ENCODE measurements at regions not wholly inside any gene's neighbourhood (a gene's known extent, or its start where the extent isn't known, plus 50 kb on each side); places are given as distances from the start of the nearest gene placed in this dataset. TPM values are rescaled to one million over a fixed set of nuclear protein-coding genes. Genes with fewer than 3 reads are reported as not detected.

DNA sequence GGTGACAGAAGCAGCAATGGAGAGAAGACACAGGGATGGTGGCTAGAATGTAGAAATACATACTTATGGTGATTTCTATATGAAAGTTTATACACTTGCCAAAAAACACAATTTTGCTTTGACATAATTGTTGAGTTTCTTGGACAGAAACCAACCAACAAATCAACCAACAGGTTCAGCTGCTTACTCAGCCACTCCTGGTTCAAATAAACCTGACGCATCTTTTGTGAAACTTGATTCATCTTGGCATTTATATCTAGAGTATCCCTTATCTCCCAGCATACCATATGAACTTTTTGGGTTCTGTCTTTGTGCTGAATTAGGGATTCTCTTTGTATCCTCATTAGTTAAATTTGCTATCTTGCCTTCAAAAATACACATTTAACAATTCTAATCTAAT is 54.1 kb upstream of the ERBB4 start:
- intact Hi-C loops (cut with micrococcal nuclease), result no loop called here
- Mint-ChIP-seq H3K36me3 (no peaks in the 10 kb centered on the region), H3K4me1 (no peaks in the 10 kb centered on the region), H3K4me3 (no peak overlapping the region), H3K27ac (no peak overlapping the region), H3K9me3 (no peaks in the 10 kb centered on the region), H3K27me3 (ENCODE audit: low read depth in 3 of 3) (peaks cover 0 to 2% (median 0%) of the 10 kb centered on the region in 3 donors)
- WGBS (ENCODE audit: insufficient coverage), result no CpG with 5 or more reads among the region's 1 CpG
- TF ChIP-seq, protein P1, sequence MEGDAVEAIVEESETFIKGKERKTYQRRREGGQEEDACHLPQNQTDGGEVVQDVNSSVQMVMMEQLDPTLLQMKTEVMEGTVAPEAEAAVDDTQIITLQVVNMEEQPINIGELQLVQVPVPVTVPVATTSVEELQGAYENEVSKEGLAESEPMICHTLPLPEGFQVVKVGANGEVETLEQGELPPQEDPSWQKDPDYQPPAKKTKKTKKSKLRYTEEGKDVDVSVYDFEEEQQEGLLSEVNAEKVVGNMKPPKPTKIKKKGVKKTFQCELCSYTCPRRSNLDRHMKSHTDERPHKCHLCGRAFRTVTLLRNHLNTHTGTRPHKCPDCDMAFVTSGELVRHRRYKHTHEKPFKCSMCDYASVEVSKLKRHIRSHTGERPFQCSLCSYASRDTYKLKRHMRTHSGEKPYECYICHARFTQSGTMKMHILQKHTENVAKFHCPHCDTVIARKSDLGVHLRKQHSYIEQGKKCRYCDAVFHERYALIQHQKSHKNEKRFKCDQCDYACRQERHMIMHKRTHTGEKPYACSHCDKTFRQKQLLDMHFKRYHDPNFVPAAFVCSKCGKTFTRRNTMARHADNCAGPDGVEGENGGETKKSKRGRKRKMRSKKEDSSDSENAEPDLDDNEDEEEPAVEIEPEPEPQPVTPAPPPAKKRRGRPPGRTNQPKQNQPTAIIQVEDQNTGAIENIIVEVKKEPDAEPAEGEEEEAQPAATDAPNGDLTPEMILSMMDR (IDR thresholded peaks at IDR 0.05), result no peak
- no peak overlapping the region for H3K9ac ChIP-seq (ENCODE audit: insufficient read depth, low read length, poor library complexity, severe bottlenecking)
- H3K79me2 ChIP-seq (ENCODE audit: insufficient read depth, low read length), result no peaks in the 10 kb centered on the region
- H4K20me1 ChIP-seq (ENCODE audit: insufficient read depth, low read length), result no peaks in the 10 kb centered on the region
- no peak overlapping the region for H3K4me3 ChIP-seq (replicated peaks in 1 of 3; ENCODE audit: low read depth in 2 of 3, low read length in 3 of 3)
- no peaks in the 10 kb centered on the region for H3K27me3 ChIP-seq (ENCODE audit: control insufficient read depth in 2 of 2, insufficient read depth in 2 of 2, low read length in 2 of 2)
- no peak overlapping the region for H3K27ac ChIP-seq (ENCODE audit: low read depth in 1 of 2, low read length in 2 of 2)
- DNase-seq, result no peak
- no peaks in the 10 kb centered on the region for H3K9me3 ChIP-seq (replicated peaks in 1 of 2; ENCODE audit: control insufficient read depth in 1 of 2, insufficient read depth in 1 of 2, low read length in 2 of 2)
- H2AFZ ChIP-seq (ENCODE audit: insufficient read depth, low read depth, low read length, poor library complexity, severe bottlenecking), result no peak overlapping the region
- H3K4me1 ChIP-seq (ENCODE audit: control insufficient read depth in 1 of 2, insufficient read depth in 2 of 2, low read length in 2 of 2), result no peaks in the 10 kb centered on the region
- no peak overlapping the region for H3K4me2 ChIP-seq (replicated peaks; ENCODE audit: extremely low read depth, low read length, poor library complexity, severe bottlenecking)
- H3K36me3 ChIP-seq (replicated peaks in 1 of 2; ENCODE audit: control insufficient read depth in 1 of 2, insufficient read depth in 2 of 2, low read length in 2 of 2), result no peaks in the 10 kb centered on the region

Small RNA genes lying in the stretch of these regions (small RNA-seq; reads per million reads assigned to genes)
- not detected for gene MIR4776-1 (ENCODE audit: insufficient read length, low read depth)
